GM12892 (cell line): ENCODE measurements at regions not wholly inside any gene's neighbourhood (a gene's known extent, or its start where the extent isn't known, plus 50 kb on each side); places are given as distances from the start of the nearest gene placed in this dataset.

Experiments
- POLR2A ChIP-seq: IDR thresholded peaks from 2 replicates; pipeline ENCODE4 v1.6.1; 2011; ENCODE audit warnings: low read depth, low read length, control low read depth
- POLR2AphosphoS5 ChIP-seq: IDR thresholded peaks from 2 replicates; pipeline ENCODE4 v1.6.1; 2011; ENCODE audit warnings: low read depth, low read length, control low read depth

- TF ChIP-seq POLR2AphosphoS5 (no peak), POLR2A (no peak)
Observed at GRCh38 chr10:42532996-42533395, 105.4 kb downstream of the ZNF33B start.
